ENCODE measurements at regions not wholly inside any gene's neighbourhood (a gene's known extent, or its start where the extent isn't known, plus 50 kb on each side); places are given as distances from the start of the nearest gene placed in this dataset.

DNA sequence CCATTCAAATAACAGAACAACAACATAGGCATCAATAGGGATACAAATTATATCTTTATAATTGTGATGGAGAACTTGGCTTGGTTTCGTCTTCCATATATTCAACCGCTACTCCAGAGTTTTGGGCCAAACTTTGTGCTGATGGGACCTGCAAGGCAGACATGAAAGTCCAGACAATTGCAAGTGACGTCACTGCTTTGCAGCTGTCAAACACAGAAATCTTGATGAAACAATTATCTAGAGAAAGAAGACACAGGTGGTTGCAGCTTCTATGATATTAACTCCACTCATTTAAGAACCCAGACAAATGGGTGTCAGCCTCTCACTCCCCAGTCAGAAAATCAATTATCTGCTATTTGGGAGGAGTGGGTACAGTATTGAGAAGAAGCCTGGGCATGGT lies 390.6 kb downstream of the NUF2 start:
- no peak for DNase-seq (ENCODE audit: low spot score)
- TF ChIP-seq, protein P1, sequence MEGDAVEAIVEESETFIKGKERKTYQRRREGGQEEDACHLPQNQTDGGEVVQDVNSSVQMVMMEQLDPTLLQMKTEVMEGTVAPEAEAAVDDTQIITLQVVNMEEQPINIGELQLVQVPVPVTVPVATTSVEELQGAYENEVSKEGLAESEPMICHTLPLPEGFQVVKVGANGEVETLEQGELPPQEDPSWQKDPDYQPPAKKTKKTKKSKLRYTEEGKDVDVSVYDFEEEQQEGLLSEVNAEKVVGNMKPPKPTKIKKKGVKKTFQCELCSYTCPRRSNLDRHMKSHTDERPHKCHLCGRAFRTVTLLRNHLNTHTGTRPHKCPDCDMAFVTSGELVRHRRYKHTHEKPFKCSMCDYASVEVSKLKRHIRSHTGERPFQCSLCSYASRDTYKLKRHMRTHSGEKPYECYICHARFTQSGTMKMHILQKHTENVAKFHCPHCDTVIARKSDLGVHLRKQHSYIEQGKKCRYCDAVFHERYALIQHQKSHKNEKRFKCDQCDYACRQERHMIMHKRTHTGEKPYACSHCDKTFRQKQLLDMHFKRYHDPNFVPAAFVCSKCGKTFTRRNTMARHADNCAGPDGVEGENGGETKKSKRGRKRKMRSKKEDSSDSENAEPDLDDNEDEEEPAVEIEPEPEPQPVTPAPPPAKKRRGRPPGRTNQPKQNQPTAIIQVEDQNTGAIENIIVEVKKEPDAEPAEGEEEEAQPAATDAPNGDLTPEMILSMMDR (IDR thresholded peaks at IDR 0.05; ENCODE audit: extremely low read depth, missing control alignments), result no peak

DNA sequence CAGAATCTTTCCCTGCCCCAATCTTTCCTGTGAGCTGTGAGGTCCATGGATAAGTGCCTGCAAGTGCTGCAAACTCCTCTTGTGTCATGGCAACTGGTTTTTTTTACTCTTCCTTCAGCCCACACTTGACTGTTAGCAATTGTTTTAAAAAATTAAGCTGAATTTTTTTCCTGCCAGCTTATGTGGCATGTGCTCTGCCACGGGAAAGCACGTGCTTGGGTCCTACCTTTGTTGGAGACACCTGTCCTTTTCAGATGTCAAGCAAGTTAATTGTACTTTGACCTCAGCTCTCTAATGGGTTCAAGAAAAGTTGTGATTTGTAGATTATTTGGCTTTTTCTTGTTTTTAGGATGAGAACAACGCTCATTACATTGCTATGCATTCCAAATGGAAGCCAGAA lies 398.5 kb downstream of the NUF2 start:
- TF ChIP-seq, protein P1 (IDR thresholded peaks at IDR 0.05; ENCODE audit: extremely low read depth, missing control alignments), result no peak
- DNase-seq (ENCODE audit: low spot score), result no peak

DNA sequence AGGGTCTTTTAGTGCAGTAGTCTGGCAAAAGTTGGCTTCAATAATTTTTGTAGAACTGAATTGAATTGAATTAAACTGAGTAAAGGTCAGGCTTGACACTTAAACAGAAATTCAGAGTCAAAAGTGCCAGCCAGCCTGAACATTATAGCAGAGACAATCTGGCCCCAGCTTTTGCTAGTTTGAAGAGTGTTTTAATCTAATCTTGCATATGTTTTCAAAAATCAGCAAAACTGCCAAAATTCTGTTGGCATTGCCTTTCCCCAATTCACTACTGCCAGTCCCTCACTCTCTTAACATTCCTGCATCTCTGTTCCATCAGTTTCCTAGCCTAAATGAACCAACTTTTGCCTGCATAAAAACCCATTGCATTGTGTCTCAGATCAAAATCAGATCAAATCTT lies 403.8 kb downstream of the NUF2 start:
- no peak for DNase-seq (ENCODE audit: low spot score)
- TF ChIP-seq, protein P1 (IDR thresholded peaks at IDR 0.05; ENCODE audit: extremely low read depth, missing control alignments), result no peak

DNA sequence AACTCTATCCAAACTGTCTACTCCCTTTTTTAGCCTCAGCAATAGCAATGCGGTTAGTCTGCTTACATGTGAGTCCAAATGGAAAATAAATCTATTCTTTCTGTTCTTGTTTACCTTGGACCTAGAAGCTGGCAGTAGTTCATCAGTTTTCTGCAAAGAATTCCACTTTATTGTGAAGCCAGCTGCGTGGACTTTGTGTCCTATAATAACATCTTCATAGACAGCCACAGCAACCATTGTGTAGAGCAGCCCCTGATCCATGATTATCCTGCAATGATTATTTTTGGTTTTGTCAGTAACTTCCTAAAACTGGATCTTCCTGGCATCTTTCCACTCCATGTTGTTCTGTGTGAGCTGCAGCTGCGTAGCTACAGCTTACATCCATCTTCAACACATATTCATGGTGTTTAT lies 408.7 kb downstream of the NUF2 start:
- TF ChIP-seq, protein P1 (IDR thresholded peaks at IDR 0.05; ENCODE audit: extremely low read depth, missing control alignments), result no peak
- DNase-seq (ENCODE audit: low spot score), result no peak

DNA sequence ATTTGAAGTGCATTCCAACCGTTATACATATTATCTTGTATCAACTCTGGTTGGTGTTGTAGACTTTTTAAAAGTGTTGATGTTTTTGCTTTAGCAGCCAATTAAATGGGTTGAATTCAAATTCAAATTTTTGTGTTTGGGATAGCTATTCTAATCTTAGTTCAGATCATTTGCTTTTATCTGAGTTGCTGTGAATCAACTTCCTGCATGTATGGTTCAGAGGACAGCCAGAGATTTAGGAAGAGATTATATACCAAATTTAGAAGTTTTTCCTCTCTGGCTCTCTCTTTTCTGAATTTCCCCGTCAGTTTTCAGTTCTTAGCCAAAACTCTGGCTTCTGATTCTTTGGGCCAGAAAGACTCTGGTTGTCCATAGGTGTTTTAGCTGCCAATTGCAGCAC lies 415.5 kb downstream of the NUF2 start:
- TF ChIP-seq, protein P1 (IDR thresholded peaks at IDR 0.05; ENCODE audit: extremely low read depth, missing control alignments), result no peak
- DNase-seq (ENCODE audit: low spot score), result no peak

GRCh38 chr1:163744301-163744887 lies 422.6 kb downstream of the NUF2 start:
- no peak for DNase-seq (ENCODE audit: low spot score)
- TF ChIP-seq, protein P1 (IDR thresholded peaks at IDR 0.05; ENCODE audit: extremely low read depth, missing control alignments), result no peak

DNA sequence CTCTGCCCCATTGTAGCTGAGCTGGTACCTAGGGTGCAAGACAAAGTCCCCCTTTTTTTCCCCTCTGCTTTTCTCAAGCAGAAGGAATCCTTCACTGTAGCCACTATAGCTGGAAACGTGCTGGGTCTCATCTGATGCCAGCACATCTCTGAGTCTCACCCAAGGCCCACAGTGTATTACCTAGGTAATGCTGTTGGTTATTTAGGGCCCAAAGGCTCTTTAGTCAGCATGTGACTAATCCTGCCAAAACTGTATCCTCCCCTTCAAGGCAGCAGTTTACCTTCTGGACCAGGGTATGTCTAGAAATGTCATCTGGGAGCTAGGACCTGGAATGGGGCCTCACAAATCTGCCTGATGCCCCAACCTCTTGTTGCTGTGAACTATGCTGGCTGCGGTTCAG lies 423.4 kb downstream of the NUF2 start:
- no peak for DNase-seq (ENCODE audit: low spot score)
- TF ChIP-seq, protein P1 (IDR thresholded peaks at IDR 0.05; ENCODE audit: extremely low read depth, missing control alignments), result no peak

Measured in GM20000 (cell line).